Breast epithelium (tissue), 4 donors: ENCODE measurements at regions not wholly inside any gene's neighbourhood (a gene's known extent, or its start where the extent isn't known, plus 50 kb on each side); places are given as distances from the start of the nearest gene placed in this dataset.

ENCODE experiments used
- DNase-seq, 2 donors: peaks; one replicate each; pipeline ENCODE4 v3.0.0-alpha.2; 2019; ENCODE audit warnings: low spot score in 2 of 2
- H3K27ac ChIP-seq, 2 donors: fragments of 200-600 bp; sonication (generic) in 1 of 2; one replicate each; pipeline ENCODE4 v1.5.1; 2016 to 2019; ENCODE audit warnings: mild to moderate bottlenecking in 1 of 2
- H3K27me3 ChIP-seq, 2 donors: fragments of 200-600 bp; sonication (generic) in 1 of 2; one replicate each; pipeline versions ENCODE4 v1.5.1 to v1.6.0; 2017 to 2019; ENCODE audit warnings: control low read depth in 1 of 2, mild to moderate bottlenecking in 1 of 2
- H3K36me3 ChIP-seq: fragments of 200-600 bp; one replicate; pipeline ENCODE4 v1.5.1; 2019
- H3K4me1 ChIP-seq, 2 donors: fragments of 200-600 bp; sonication (generic); one replicate each; pipeline ENCODE4 v1.5.1; 2016 to 2019; ENCODE audit warnings: control low read depth in 1 of 2
- H3K4me3 ChIP-seq, 3 donors: fragments of 200-600 bp; sonication (generic); 1 replicate in 2 of 3; 2 replicates in 1 of 3; pipeline ENCODE4 v1.5.1; 2016 to 2019; ENCODE audit warnings: mild to moderate bottlenecking in 3 of 3, moderate library complexity in 2 of 3
- H3K9me3 ChIP-seq, 2 donors: fragments of 200-600 bp; sonication (generic) in 1 of 2; one replicate each; pipeline ENCODE4 v1.5.1; 2016 to 2019; ENCODE audit warnings: control low read depth in 1 of 2
- CTCF ChIP-seq, 3 donors: fragments of 450-650 bp; IDR thresholded peaks; one replicate each; pipeline ENCODE4 v1.5.1; 2016 to 2017; ENCODE audit warnings: antibody characterized with exemption in 3 of 3, mild to moderate bottlenecking in 3 of 3, moderate library complexity in 3 of 3
- POLR2A ChIP-seq: fragments of 450-650 bp; IDR thresholded peaks from one replicate; pipeline ENCODE4 v1.6.1; 2016; ENCODE audit warnings: antibody characterized with exemption, mild to moderate bottlenecking, moderate library complexity
- POLR2AphosphoS5 ChIP-seq, 3 donors: sonication (generic); formaldehyde crosslinking; IDR thresholded peaks; one replicate each; pipeline ENCODE4 v1.6.1; 2017; ENCODE audit warnings: antibody characterized with exemption in 3 of 3
- intact Hi-C: fragments of 100-400 bp; cut with DNase I; formaldehyde crosslinking; loops from one replicate; pipeline ENCODE4 v1.15.1; 2023; ENCODE audit warnings: low total_unique reads

- Histone ChIP-seq H3K27ac (no peak overlapping the region), H3K27me3 (no peaks in the 10 kb centered on the region), H3K9me3 (no peaks in the 10 kb centered on the region), H3K4me3 (no peak overlapping the region), H3K36me3 (no peaks in the 10 kb centered on the region), H3K4me1 (no peaks in the 10 kb centered on the region)
- TF ChIP-seq POLR2AphosphoS5 (IDR thresholded peaks at IDR 0.05) (no peak), CTCF (IDR thresholded peaks at IDR 0.05) (no peak), POLR2A (no peak)
- no peak for DNase-seq
- intact Hi-C loops, result no loop called here
Measured at GRCh38 chr18:11517704-11518103, 91.7 kb upstream of the SLC35G4 start.

GRCh38 chr18:11516751-11517503 is 92.5 kb upstream of the SLC35G4 start:
- Histone ChIP-seq H3K4me3 (no peak overlapping the region), H3K4me1 (no peaks in the 10 kb centered on the region), H3K27ac (no peak overlapping the region), H3K36me3 (no peaks in the 10 kb centered on the region), H3K9me3 (no peaks in the 10 kb centered on the region), H3K27me3 (no peaks in the 10 kb centered on the region)
- DNase-seq, result no peak
- intact Hi-C loops, result no loop called here
- no peak for TF ChIP-seq CTCF (IDR thresholded peaks at IDR 0.05)
- no peak for TF ChIP-seq POLR2A
- no peak for TF ChIP-seq POLR2AphosphoS5 (IDR thresholded peaks at IDR 0.05)

- Histone ChIP-seq H3K4me3 (no peak overlapping the region), H3K36me3 (no peaks in the 10 kb centered on the region), H3K9me3 (no peaks in the 10 kb centered on the region), H3K27ac (no peak overlapping the region), H3K27me3 (no peaks in the 10 kb centered on the region), H3K4me1 (no peaks in the 10 kb centered on the region)
- TF ChIP-seq CTCF (IDR thresholded peaks at IDR 0.05) (no peak), POLR2A (no peak), POLR2AphosphoS5 (IDR thresholded peaks at IDR 0.05) (no peak)
- DNase-seq, result no peak
- intact Hi-C loops, result no loop called here
Measured at GRCh38 chr18:11514267-11514666, 95.1 kb upstream of the SLC35G4 start.

GRCh38 chr18:11512096-11513025 is 97.0 kb upstream of the SLC35G4 start:
- Histone ChIP-seq H3K36me3 (peaks cover 4% of the 10 kb centered on the region), H3K27me3 (no peaks in the 10 kb centered on the region), H3K27ac (no peak overlapping the region), H3K4me3 (no peak overlapping the region), H3K9me3 (no peaks in the 10 kb centered on the region), H3K4me1 (no peaks in the 10 kb centered on the region)
- DNase-seq, result no peak
- TF ChIP-seq POLR2AphosphoS5 (IDR thresholded peaks at IDR 0.05) (no peak), POLR2A (no peak), CTCF (IDR thresholded peaks at IDR 0.05) (no peak)
- intact Hi-C loops, result no loop called here
